Activated CD4-positive, alpha-beta T cell treated with anti-CD3 and anti-CD28 coated beads, Interleukin-2, Interleukin-4, amounts not matched to agents 100 ng/mL and 50 ng/mL, durations not matched to agents 16 hours and 8 hours (primary cell): ENCODE measurements at regions not wholly inside any gene's neighbourhood (a gene's known extent, or its start where the extent isn't known, plus 50 kb on each side); places are given as distances from the start of the nearest gene placed in this dataset.
"Not testable (repeated sequence)": the region's sequence is repeated elsewhere in the genome, so short reads cannot be mapped to it uniquely, and the experiment has no call there.

ENCODE experiments used
- DNase-seq: peaks from one replicate; pipeline ENCODE4 v3.0.0-alpha.2; 2020; ENCODE audit warnings: low spot score

- not testable (repeated sequence) for DNase-seq
Observed at GRCh38 chr4:187915406-187915805, 80.2 kb upstream of the ZFP42 start.

DNA sequence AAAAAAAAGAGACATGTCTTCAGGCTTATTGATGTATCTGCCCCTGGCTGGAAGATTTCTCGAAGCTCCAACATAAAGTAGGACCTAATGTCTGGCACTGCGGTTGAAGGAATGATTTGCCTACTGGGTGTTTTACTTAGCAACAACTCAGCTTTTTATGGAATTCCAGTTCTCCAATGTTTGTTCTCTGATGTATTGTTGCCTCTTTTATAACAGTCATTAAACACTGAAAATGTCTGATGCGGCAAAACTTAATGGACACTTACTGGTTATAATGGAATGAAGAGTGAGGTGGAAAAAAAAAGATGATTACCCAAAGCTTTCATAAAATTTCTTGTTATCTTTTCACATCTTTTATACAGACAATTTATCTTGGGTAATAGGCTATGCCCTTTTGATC is 75.6 kb upstream of the ZFP42 start:
- DNase-seq, result no peak

DNA sequence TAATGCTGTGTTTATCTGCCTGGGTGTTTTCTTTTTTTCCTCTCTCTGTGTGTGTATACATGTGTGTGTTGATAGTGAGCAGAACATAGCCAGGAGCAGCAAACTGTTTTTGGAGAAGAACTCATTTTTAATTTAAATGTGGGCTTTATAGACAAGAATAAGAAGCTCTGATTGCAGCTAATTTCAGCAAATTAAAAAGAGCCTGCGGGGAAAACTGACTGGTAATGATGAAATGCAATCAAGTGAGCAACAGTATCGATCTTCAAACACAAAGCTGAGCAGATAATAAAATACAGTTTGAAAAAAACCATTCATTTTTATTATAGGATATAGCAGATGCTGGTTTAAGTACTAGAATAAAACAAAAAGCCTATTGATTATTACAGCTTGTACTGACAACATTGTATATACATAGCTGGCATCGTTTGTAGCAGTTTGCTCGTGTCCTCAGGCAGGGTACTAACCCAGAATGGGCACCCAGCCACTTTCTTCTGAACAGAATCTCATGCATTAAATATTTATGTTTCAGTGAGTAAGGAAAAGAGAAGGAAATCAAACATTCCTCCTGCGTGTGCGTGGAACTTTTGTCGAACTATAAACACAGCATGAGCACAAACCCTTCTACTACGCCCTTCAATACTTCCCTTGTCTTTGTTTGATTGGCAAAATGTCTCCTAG is 73.5 kb upstream of the ZFP42 start:
- no peak for DNase-seq

- DNase-seq, result no peak
Observed at GRCh38 chr4:187929024-187929423, 66.5 kb upstream of the ZFP42 start.

DNA sequence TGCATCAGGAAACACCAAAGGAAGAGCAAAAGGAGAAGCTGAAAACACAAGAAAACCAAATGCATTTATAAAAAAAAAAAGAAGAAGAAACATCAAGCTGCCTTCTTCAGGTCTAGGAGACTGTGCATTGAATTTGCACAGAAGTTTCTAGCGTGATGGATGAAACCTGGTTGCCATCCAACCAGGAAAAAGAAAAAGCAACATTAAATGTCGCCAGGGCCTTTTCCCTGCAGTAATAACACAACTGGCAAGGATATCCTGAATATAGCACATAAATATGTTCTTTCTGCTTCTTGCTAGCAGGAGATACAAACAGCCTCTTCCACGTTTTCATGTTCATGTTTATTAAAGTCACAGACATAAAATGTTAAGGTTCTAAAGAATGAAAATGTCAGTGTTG is 60.8 kb upstream of the ZFP42 start:
- DNase-seq, result no peak

DNA sequence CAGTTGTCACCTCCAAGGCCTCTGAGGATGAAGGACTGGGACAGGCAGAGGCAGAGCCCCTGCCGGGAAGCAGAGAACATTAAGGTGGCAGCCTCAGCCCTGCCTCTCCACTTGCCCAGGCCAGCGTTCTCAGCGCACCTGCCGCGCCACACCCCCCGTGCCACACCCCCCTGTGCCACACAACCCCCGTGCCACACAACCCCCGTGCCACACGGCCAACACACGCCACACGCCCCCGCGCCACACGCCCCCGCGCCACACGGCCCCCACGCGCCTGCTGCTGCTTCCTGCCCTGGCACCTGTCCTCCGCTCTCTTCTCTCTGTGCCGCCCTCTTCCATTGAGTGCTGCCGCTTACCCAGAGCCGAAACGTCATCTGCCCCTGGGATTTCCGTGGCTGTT is 58.0 kb upstream of the ZFP42 start:
- DNase-seq, result no peak

- DNase-seq, result no peak
Observed at GRCh38 chr4:187940299-187940698, 55.3 kb upstream of the ZFP42 start.

DNA sequence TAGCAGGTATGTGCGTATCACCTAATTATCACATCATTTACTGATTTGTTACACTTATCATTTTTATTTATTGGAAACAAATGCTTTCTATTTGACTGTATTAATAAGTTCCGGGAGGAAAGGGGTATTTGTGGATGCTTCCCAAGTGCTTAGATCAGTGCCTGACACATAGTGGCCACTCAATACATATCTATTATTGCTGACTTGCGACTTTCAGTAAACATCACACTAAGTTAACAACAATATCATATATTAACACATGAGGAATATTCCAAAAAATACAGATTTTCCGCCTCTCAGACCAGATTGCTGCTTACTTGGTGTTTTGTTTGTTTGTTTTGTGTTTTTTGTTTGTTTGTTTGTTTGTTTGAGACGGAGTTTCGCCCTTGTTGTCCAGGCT is 52.6 kb upstream of the ZFP42 start:
- DNase-seq, result no peak

- no peak for DNase-seq
Observed at GRCh38 chr4:187944179-187944578, 51.4 kb upstream of the ZFP42 start.
